ENCODE measurements at regions not wholly inside any gene's neighbourhood (a gene's known extent, or its start where the extent isn't known, plus 50 kb on each side); places are given as distances from the start of the nearest gene placed in this dataset.

DNA sequence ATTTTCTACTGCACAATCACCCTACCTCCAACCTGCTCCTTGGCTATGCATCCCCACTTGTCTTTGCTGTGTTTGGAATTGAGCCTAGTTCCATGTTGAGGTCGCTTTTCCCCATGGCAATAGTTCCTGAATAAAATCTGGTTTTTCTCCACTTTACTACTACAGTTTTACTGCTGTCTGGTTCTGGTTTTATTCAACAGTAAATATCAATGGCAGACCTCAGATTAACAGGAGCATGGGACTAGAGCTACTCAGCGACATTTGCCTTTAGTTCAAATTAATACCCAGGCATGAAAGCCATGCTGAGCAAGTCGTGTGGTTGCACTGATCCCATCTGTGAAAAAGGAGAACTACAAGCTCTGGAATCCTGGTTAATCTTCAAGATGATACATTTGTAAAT is 460.3 kb downstream of the GRXCR1 start:
- DNase-seq (ENCODE audit: extremely low spot score, unreplicated experiment), result no peak
- H3K27ac Mint-ChIP-seq, result no peak overlapping the region
- TF ChIP-seq, protein P1, sequence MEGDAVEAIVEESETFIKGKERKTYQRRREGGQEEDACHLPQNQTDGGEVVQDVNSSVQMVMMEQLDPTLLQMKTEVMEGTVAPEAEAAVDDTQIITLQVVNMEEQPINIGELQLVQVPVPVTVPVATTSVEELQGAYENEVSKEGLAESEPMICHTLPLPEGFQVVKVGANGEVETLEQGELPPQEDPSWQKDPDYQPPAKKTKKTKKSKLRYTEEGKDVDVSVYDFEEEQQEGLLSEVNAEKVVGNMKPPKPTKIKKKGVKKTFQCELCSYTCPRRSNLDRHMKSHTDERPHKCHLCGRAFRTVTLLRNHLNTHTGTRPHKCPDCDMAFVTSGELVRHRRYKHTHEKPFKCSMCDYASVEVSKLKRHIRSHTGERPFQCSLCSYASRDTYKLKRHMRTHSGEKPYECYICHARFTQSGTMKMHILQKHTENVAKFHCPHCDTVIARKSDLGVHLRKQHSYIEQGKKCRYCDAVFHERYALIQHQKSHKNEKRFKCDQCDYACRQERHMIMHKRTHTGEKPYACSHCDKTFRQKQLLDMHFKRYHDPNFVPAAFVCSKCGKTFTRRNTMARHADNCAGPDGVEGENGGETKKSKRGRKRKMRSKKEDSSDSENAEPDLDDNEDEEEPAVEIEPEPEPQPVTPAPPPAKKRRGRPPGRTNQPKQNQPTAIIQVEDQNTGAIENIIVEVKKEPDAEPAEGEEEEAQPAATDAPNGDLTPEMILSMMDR (conservative IDR thresholded peaks at IDR 0.05), result no peak

DNA sequence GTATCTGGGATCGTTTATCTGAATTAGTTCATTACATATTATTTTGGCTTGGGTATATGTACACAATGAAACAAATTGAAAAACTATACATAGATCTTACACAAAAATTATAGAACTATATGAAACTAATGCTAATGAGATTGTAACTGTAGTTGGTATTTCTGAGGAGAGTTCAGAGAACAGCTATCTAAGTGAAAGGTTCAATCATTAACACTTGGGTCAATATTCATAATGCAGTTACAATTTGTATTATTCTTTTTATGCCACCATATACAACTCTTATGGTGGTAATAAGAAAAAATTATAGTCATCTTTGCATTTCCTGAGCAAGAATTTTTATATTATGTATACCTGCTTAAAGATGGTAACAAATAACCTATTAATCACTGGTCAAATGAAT is 461.0 kb downstream of the GRXCR1 start:
- Mint-ChIP-seq H3K4me3 (no peak overlapping the region), H3K9me3 (no peaks in the 10 kb centered on the region), H3K4me1 (ENCODE audit: unreplicated experiment) (no peaks in the 10 kb centered on the region), H3K27me3 (peaks cover 3% of the 10 kb centered on the region), H3K36me3 (no peaks in the 10 kb centered on the region), H3K27ac (no peak overlapping the region)
- no peak for DNase-seq (ENCODE audit: extremely low spot score, unreplicated experiment)
- TF ChIP-seq, protein P1 (conservative IDR thresholded peaks at IDR 0.05), result no peak

More for the DNA sequence above, 460.3 kb downstream of the GRXCR1 start:
- H3K4me3 Mint-ChIP-seq, result no peak overlapping the region
- peaks cover 3% of the 10 kb centered on the region for H3K27me3 Mint-ChIP-seq
- H3K4me1 Mint-ChIP-seq (ENCODE audit: unreplicated experiment), result no peaks in the 10 kb centered on the region
- H3K36me3 Mint-ChIP-seq, result no peaks in the 10 kb centered on the region
- H3K9me3 Mint-ChIP-seq, result no peaks in the 10 kb centered on the region

DNA sequence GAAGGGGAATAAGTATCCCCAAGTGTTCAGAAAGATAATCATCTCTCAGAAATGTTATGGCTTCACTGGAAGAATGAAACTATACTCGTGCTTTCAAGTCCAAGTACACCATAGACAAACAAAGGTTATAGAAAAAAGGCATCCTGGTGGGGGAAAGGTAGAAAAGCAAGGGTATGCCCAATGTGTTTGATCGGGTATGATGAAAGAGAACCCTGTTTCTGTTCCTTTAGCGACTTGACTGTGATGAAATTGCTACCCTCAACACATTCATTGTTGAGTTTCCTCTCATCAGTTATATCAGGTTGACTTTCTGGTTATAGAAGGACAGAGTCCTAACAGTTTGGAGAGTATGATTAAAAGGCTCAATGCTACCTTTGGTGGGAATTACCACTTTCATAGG is 464.3 kb downstream of the GRXCR1 start:
- Mint-ChIP-seq H3K27me3 (peaks cover 3% of the 10 kb centered on the region), H3K36me3 (no peaks in the 10 kb centered on the region), H3K9me3 (no peaks in the 10 kb centered on the region), H3K4me3 (no peak overlapping the region), H3K27ac (no peak overlapping the region), H3K4me1 (ENCODE audit: unreplicated experiment) (no peaks in the 10 kb centered on the region)
- TF ChIP-seq, protein P1 (conservative IDR thresholded peaks at IDR 0.05), result no peak
- DNase-seq (ENCODE audit: extremely low spot score, unreplicated experiment), result no peak

DNA sequence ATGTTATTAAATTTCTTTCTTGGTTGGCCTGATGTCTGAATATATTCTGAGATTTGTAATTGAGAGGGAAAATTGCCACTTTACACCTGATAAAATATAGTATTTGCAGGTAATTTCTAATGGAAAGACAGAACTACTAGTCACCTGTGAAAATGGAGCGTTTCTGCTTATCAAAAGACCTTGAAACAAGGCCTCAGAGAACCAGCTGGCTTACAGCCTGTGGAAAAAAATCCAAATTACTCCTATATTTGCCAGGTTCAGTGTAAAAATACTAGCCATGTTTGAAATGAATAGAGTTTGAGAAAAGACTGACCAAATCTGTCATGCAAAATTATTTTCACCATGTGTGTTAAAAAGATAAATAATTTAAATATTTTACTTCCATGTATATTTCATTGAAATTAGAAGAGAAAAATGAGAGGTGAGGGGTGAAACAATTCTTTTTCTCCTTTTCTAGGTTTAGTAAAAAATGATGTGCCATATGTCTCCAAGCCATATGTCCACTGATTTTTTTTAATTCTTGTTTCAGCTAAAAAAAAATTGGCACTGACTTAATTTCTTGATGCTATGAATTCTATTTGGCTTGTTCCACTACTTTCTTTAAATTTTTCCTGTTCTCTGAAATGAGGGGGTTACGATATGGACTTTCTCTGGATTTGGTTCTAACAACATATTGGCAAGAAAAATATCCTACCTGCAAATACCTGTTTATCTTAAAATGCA is 464.9 kb downstream of the GRXCR1 start:
- Mint-ChIP-seq H3K4me3 (no peak overlapping the region), H3K27ac (no peak overlapping the region), H3K4me1 (ENCODE audit: unreplicated experiment) (no peaks in the 10 kb centered on the region), H3K9me3 (no peaks in the 10 kb centered on the region), H3K36me3 (no peaks in the 10 kb centered on the region), H3K27me3 (peaks cover 3% of the 10 kb centered on the region)
- TF ChIP-seq, protein P1 (conservative IDR thresholded peaks at IDR 0.05), result no peak
- no peak for DNase-seq (ENCODE audit: extremely low spot score, unreplicated experiment)

DNA sequence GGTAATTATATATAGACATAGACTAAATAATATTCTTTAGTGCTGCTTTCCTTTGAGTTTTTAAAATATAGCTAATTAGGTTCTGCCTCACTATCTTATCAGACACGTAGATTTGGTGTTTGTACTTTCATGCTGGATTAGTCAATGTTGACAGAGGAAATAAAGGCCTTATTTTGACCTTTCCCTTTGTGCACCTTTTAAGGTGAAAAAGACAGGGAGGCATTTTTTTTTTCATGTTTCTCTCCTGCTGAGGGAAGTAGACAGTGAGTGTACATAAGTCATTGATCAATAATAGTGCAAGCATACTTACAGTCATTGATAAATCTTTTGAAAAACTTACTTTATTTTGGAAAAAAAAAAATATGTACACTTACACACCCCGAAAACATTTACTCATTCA is 467.8 kb downstream of the GRXCR1 start:
- Mint-ChIP-seq H3K27ac (no peak overlapping the region), H3K9me3 (no peaks in the 10 kb centered on the region), H3K4me3 (no peak overlapping the region), H3K36me3 (no peaks in the 10 kb centered on the region), H3K27me3 (peaks cover 3% of the 10 kb centered on the region), H3K4me1 (ENCODE audit: unreplicated experiment) (no peaks in the 10 kb centered on the region)
- TF ChIP-seq, protein P1 (conservative IDR thresholded peaks at IDR 0.05), result no peak
- no peak for DNase-seq (ENCODE audit: extremely low spot score, unreplicated experiment)
